ENCODE measurements at regions not wholly inside any gene's neighbourhood (a gene's known extent, or its start where the extent isn't known, plus 50 kb on each side); places are given as distances from the start of the nearest gene placed in this dataset.

DNA sequence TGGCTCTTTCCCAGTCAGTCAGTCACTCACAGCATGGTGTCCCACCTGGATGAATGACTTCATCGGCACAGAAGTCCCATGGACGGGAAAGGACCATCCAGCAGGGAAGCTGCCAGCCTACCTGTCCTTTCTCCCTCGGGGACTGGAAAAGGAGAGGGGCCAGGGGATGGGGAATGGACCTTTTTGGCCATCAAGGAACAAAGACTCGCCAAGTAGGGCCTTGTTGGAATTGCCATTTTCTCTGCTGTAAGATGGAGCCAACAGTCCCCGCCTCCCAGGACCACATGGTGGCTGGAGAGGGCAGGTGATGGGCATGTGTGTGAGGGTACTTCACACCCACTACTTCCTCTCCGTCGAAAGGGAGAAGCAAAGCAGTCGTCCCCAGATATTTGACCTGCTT lies 67.8 kb upstream of the LHX1 start:
- no peak for DNase-seq

DNA sequence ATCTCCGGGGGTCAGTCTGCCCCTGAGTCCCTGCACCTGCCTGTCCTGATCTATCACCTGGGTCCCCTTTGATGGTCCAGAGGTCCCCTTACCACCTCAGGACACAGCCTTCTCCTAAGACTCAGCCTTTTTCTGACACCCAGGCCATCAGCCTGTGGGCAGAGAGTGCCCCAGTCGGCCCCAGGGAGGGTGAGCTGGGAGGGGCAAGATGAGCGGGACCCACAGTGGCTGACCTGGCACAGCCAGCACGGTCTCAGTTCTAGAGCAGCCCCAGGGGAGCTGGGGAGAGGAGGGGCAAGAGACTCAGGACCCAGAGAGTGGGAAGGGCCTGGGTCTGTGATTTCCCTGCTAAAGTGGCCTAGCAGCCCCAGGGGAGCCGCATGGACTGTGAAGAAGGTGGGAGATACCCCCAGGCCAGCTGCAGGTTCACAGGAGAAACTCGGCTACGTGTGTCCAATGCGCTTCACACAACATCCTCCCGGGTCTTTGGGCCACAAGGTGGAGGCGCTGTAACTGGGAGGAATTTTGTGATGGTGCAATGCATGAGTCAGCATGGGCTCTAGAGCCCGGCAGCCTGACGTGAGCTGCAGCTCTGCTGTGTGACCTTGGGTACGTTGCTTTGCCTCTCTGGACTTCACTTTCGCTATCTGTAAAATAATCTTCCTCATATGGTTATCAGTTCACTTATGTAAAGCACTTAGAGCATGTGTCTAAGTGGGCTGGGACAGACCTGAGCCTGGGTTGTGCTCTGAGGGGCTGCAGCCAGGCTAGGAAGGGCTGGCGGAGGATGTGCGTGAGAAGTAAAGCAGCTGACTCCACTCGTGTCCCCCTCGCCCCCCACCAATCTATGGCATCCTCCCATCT lies 67.2 kb upstream of the LHX1 start:
- DNase-seq = no peak

DNA sequence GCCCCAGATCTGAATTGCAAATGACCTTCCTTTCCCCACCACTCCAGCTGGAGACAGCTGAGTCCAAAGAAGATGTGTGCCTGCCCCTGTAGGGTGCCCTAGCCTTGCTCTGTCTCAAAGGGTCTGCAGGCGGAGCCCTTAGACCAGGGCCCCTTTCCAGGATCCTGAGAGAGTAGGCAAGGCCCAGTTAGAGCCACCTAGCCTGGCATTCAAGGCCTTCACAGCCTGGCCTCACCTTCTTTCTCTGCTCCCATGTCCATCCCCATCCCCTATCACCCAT lies 66.6 kb upstream of the LHX1 start:
- DNase-seq = no peak

DNA sequence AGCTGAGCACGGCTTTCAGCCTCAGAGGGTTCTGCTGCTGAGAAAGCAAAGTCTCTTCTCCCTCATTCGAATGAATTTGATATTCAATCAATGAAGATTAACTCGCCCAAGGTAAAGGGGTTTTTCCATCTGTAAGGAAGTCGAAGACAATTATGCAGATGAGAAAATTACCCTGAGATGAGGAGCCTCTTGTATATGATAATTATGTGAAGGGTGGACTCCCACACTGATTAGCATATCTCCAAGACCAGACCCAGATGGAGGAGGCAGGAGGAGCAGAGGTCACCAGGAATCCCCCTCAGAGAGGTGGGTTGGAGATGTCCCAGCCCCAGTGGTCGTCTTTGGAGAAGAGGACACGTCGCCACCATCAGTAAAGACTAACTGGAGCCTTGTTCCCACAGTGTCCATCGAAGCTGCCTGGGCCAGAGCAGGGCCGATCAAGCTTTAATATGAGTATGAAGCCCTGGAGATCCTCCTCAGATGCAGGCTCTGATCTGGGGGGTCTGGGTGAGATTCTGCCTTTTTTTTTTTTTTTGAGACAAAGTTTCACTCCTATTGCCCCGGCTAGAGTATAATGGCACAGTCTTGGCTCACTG lies 61.5 kb upstream of the LHX1 start:
- DNase-seq = no peak

DNA sequence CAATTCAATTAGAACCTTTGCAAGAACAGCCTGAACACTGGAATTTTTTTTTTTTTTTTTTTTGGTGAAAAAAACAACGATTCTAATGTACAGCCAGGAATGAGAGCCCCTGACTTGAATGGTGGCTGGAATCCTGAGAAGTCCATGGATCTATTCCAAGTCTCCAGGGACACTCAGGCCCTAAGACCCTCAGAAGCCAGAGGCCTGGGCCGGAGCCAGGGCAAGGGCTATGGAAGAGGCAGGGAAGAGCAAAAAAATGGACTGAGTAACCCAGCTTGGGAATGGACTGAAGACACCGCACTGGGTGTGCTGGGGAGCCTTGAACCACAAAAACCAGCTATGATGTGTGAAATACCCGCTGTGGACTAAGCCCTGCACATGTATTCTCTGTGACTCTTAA lies 60.3 kb upstream of the LHX1 start:
- DNase-seq = no peak

DNA sequence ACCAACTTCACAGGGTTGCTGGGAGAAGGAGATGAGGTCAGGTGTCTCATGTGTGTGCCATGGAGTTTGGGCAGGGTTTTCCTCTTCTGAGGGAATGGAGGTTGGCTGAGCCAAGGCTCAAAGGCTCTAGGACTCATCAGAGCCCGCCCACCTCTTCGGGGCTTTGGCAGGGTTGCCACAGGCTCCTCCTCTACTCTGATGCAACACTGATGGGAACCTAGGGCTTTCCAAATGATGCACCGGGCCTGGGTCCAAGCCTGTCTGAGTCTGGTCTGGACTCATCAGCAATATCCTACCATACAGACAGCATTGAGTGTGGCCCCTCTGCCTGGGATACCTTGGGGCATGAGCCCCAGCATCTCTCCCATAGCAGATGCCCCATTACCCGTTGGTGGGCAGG lies 59.5 kb upstream of the LHX1 start:
- DNase-seq = no peak

DNA sequence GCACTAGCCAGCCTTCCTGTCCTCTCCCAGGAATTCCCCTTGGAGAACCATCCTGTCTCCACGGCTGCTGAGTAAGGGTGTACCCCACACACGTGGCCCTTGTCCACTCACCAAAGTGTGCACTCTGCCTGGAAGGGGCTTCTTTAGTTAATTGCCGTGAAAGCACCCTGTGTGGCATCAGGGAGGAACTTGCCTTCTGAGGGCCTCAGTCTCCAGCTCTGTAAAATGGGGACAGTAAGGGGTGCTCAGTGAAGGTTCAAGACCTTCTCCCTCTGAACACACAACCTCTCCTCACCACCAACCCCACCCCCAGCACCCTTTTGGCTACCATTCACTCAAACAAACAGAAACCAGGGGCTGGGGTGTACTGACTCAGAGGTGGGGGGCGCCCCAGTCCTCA lies 59.1 kb upstream of the LHX1 start:
- no peak for DNase-seq

DNA sequence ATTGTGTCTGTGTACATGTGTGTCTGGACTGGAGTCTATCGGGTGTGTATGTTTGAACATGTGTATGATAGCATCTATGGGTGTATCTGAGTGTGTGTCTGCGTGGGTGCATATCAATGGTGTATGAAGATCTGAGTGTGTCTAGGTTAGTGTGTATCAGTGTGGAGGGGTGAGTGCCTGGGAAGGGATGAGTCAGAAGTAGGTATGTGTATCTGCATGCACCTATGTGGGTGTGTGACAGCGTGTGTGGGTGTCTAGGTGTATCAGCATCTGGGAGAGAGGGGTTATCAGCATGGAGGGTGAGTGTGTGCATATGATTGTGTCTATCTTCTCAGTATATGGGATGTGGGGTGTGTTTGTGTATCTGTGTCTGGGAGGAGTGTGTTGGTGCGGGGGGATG lies 58.2 kb upstream of the LHX1 start:
- DNase-seq = no peak

DNA sequence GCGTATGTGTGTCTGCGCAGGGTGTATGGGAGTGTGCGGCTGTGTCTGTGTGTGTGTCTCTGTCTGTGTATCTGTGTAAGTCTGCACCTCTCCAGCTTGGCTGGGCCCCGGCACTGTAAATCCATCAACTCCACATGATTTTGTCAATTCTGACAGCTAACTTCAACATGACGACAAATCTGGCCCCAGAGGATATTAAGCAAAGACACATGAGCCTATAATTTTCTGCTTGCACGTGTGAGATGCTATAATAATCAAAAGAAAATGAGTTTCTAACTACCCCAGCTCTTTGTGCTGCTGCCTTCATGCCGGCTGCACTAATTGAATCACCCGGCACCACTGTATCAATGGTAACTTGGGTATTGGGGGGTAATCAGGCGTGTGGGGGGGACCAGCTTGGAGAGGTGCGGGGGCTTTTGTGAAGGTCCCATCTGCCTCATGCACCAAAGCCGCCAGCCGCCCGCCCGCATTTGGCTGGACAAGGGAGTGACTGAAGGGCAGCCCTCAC lies 57.6 kb upstream of the LHX1 start:
- DNase-seq = no peak

DNA sequence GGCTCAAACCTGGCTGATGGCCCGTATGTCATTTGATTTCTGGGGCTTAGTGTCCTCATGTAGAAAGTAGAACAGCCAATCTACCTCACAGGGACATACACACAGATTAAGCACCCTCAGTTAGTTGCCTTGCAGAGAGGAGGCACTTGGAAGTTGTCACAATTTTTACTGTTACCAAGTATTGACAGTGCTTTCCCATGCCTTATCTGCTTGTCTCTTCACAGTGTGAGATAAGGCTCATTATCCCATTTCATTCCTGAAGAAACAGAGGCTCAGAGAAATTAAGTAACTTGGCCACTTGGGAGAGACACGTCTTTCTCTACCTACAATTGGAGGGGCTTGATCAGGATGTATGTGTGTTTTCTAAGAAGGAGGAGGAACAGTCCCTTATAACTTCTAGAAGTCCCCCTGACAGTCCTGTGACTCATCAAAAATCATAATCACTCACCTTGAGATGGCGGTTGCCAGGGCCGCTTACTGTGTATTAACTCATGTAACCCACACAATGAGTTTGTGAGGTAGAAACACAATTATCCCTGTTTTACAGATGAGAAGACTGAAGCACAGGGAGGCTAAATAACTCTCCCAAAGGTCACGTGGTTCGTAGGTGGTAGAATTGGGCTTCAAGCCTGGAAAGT lies 56.9 kb upstream of the LHX1 start:
- DNase-seq = no peak

DNA sequence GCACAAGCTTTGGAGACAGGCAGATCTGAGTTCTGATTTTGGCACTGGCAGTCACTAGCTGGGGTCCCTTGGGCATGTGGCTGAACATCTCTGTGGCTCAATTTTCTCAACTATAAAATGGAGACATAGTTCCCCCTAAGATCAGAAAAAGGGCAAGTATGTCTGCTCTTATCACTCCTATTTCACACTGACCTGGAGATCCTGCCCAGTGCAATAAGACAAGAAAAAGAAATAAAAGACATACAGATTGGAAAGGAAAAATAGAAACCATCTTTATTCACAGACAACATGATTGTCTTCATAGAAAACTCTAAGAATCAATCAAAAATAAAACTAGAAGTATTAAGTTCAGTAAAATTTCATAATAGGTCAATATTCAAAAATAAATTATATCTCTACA lies 56.0 kb upstream of the LHX1 start:
- no peak for DNase-seq

DNA sequence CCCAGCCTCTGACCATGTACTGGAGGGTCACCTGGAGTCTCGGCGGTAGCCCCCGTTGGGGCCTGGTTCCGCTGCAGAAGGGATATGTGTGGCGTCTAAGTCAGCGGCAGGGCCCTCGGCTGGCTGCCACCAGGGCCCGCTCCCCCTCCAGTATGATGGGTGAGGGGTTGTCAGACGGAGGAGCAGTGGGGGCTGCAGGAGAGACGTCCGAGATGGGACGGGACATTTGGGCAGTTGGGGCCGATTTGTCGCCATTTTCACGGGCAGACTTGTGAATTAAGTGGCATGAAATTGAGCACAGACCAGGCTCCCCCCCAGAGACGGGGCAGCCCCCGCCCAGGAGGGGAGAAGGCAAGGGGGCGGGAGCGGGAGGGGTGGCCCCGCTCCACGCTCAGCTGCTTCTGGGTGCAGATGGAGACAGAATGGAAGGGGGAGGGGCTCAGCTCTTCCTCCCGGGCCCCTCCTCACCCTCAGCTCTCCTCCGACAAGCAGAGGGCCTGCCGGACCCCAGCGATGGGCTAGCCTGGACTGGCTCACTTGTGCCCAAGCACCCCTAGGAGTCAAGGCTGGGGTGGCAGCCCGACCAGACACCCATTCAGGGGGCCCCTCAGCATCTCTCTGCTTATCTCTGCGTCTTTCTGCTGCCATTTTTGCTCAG lies 52.7 kb upstream of the LHX1 start:
- no peak for DNase-seq

DNA sequence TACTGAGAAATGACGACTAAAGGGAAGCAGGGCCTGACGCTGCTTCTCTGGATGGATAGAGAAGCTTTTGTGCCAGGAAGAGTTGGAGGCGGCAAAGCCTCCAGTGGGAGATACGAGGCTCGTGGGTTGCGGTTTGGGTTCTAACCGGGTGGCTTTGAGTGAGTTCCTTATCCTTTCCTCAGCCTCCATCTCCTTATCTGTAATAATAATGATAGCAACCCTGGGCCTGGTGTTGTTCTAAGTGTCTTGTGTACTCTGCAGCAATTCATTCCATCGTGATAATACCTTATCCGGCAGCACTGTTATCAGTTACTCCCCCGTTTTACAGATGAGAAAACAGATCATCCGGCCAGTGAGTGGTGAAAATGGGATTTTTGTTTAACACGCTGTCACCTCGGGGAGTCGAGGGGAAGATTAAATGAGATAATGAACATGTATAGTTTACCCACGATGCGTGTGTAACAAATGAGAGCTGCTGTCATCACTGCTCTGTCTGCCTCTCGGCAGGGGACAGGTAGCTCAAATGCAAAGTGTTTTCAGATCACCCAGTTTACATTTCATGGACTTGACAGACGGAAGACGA lies 52.0 kb upstream of the LHX1 start:
- DNase-seq = no peak

DNA sequence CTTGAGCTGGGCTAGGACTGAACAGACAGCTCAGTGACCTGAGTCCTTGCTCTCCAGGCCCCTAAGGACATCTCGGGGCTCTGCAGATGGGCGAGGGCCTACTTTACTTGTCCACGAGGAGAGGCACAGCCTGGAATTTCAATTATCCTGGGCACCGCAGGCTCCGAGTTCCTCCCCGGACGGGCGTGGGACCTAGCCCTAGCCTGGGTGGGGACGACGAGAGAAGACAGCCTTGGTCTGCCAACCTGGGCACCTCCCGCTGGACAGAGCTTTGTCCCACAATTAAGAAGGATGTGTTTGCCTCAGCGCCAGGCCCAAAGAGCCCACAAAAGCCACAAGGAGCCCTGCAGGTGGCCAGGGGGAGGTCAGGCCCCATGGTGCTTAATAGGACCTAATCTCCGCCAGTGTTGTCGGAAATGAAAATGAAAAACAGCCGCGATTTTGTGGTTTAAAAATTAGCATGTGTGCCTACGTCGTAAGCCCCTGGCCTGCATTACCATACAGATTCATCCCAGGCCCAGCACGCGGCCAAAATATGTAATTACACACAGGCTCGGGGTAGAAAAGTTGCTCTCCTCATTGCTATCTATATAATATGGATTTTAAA lies 51.4 kb upstream of the LHX1 start:
- DNase-seq = no peak

Measured in SHP77 treated with DMSO at 0.1 percent for 48 hours (cell line).